Sigmoid colon (tissue), 6 donors: ENCODE measurements at regions not wholly inside any gene's neighbourhood (a gene's known extent, or its start where the extent isn't known, plus 50 kb on each side); places are given as distances from the start of the nearest gene placed in this dataset.

Experiments used
- DNase-seq: peaks from one replicate; pipeline ENCODE4 v3.0.0-alpha.2; 2019
- H3K27ac ChIP-seq, 4 donors: fragments of 200-600 bp; sonication (generic); one replicate each; pipeline ENCODE4 v1.5.1; 2016 to 2019; ENCODE audit warnings: mild to moderate bottlenecking in 1 of 4
- H3K27me3 ChIP-seq, 3 donors: fragments of 200-600 bp; sonication (generic); one replicate each; pipeline ENCODE4 v1.5.1; 2019; ENCODE audit warnings: mild to moderate bottlenecking in 1 of 3
- H3K36me3 ChIP-seq, 4 donors: fragments of 200-600 bp; sonication (generic); one replicate each; pipeline ENCODE4 v1.5.1; 2016 to 2019
- H3K4me1 ChIP-seq, 4 donors: fragments of 200-600 bp; sonication (generic); one replicate each; pipeline ENCODE4 v1.5.1; 2017 to 2019
- H3K4me3 ChIP-seq, 4 donors: fragments of 200-600 bp; sonication (generic); one replicate each; pipeline ENCODE4 v1.5.1; 2017 to 2019; ENCODE audit warnings: mild to moderate bottlenecking in 2 of 4, moderate library complexity in 1 of 4
- H3K9me3 ChIP-seq, 4 donors: fragments of 200-600 bp in 3 of 4; sonication (generic) in 3 of 4; one replicate each; pipeline versions ENCODE4 v1.5.1 to v1.6.1; 2013 to 2019
- CTCF ChIP-seq, 4 experiments: fragments of 450-650 bp in 3 of 4; fragments of 200-600 bp in 1 of 4; IDR thresholded peaks; one replicate each; pipeline ENCODE4 v1.5.1; 2016 to 2019; ENCODE audit warnings: antibody characterized with exemption in 4 of 4, mild to moderate bottlenecking in 3 of 4, moderate library complexity in 2 of 4
- EP300 ChIP-seq, 4 donors: sonication (generic); formaldehyde crosslinking; IDR thresholded peaks; one replicate each; pipeline ENCODE4 v1.6.1; 2017; ENCODE audit warnings: antibody characterized with exemption in 4 of 4
- POLR2A ChIP-seq, 2 donors: fragments of 450-650 bp; IDR thresholded peaks; one replicate each; pipeline ENCODE4 v1.6.1; 2016; ENCODE audit warnings: antibody characterized with exemption in 2 of 2, mild to moderate bottlenecking in 2 of 2, moderate library complexity in 2 of 2
- POLR2AphosphoS5 ChIP-seq, 4 donors: sonication (generic); formaldehyde crosslinking; IDR thresholded peaks; one replicate each; pipeline ENCODE4 v1.6.1; 2017; ENCODE audit warnings: antibody characterized with exemption in 4 of 4
- WGBS, 2 donors: extraction: QIAGEN DNeasy Blood & Tissue Kit; methylation state at CpG; one replicate each; pipeline ENCODE4 v1.1.7; 2013; 5-methylcytosine and 5-hydroxymethylcytosine counted together
- intact Hi-C: fragments of 100-400 bp; cut with DNase I; formaldehyde crosslinking; loops from one replicate; pipeline ENCODE4 v1.15.1; 2023
- donor health status: healthy with polysubstance abuse.
- donor health status: healthy.

- H3K4me1 ChIP-seq, result peaks cover 0 to 25% (median 12%) of the 10 kb centered on the region in 4 donors
- no peak for DNase-seq
- no peak overlapping the region for H3K27ac ChIP-seq
- no peak overlapping the region for H3K4me3 ChIP-seq
- H3K9me3 ChIP-seq, result no peaks in the 10 kb centered on the region
- intact Hi-C loops, result no loop called here
- H3K36me3 ChIP-seq, result no peaks in the 10 kb centered on the region
- H3K27me3 ChIP-seq, result no peaks in the 10 kb centered on the region
- TF ChIP-seq CTCF (IDR thresholded peaks at IDR 0.05) (no peak), POLR2A (IDR thresholded peaks at IDR 0.05) (no peak), POLR2AphosphoS5 (IDR thresholded peaks at IDR 0.05) (no peak), EP300 (IDR thresholded peaks at IDR 0.05) (no peak)
Measured at GRCh38 chr4:31081366-31081765, 361.2 kb downstream of the PCDH7 start.

- no peak for TF ChIP-seq POLR2A (IDR thresholded peaks at IDR 0.05)
- TF ChIP-seq EP300 (IDR thresholded peaks at IDR 0.05), result no peak
- TF ChIP-seq POLR2AphosphoS5 (IDR thresholded peaks at IDR 0.05), result no peak
- no peak for TF ChIP-seq CTCF (IDR thresholded peaks at IDR 0.05)
- no peak overlapping the region for H3K4me3 ChIP-seq
- no peaks in the 10 kb centered on the region for H3K27me3 ChIP-seq
- 67 to 70% methylated on average over 3 of the region's 3 CpGs for WGBS, 2 donors
- DNase-seq, result no peak
- no peaks in the 10 kb centered on the region for H3K36me3 ChIP-seq
- no peak overlapping the region for H3K27ac ChIP-seq
- peaks cover 0 to 35% (median 21%) of the 10 kb centered on the region in 4 donors for H3K4me1 ChIP-seq
- H3K9me3 ChIP-seq, result no peaks in the 10 kb centered on the region
- intact Hi-C loops, result no loop called here
Measured at GRCh38 chr4:31083456-31083855, 363.3 kb downstream of the PCDH7 start.

- Histone ChIP-seq H3K4me3 (no peak overlapping the region), H3K27ac (peak overlapping the region in 1 of 4 donors; percentile 41), H3K9me3 (no peaks in the 10 kb centered on the region), H3K27me3 (no peaks in the 10 kb centered on the region), H3K4me1 (peaks cover 0 to 50% (median 27%) of the 10 kb centered on the region in 4 donors), H3K36me3 (no peaks in the 10 kb centered on the region)
- no peak for TF ChIP-seq CTCF (IDR thresholded peaks at IDR 0.05)
- no peak for TF ChIP-seq POLR2AphosphoS5 (IDR thresholded peaks at IDR 0.05)
- no peak for TF ChIP-seq POLR2A (IDR thresholded peaks at IDR 0.05)
- no peak for TF ChIP-seq EP300 (IDR thresholded peaks at IDR 0.05)
- no peak for DNase-seq
- intact Hi-C loops, result no loop called here
- WGBS, 2 donors, result 75 to 88% methylated on average over 9 of the region's 9 CpGs
Measured at GRCh38 chr4:31084806-31085416, 364.7 kb downstream of the PCDH7 start.

GRCh38 chr4:31085689-31086088 is 365.5 kb downstream of the PCDH7 start:
- TF ChIP-seq POLR2A (IDR thresholded peaks at IDR 0.05) (no peak), EP300 (IDR thresholded peaks at IDR 0.05) (no peak), POLR2AphosphoS5 (IDR thresholded peaks at IDR 0.05) (no peak)
- H3K4me3 ChIP-seq, result no peak overlapping the region
- no peaks in the 10 kb centered on the region for H3K27me3 ChIP-seq
- peak overlapping the region in 1 of 4 donors; percentile 41 for H3K27ac ChIP-seq
- intact Hi-C loops, result no loop called here
- H3K4me1 ChIP-seq, result peaks cover 0 to 52% (median 26%) of the 10 kb centered on the region in 4 donors
- DNase-seq, result no peak
- no peaks in the 10 kb centered on the region for H3K36me3 ChIP-seq
- H3K9me3 ChIP-seq, result no peaks in the 10 kb centered on the region

- no peaks in the 10 kb centered on the region for H3K36me3 ChIP-seq
- WGBS, 2 donors, result 70 to 82% methylated on average over 3 of the region's 3 CpGs
- H3K27ac ChIP-seq, result no peak overlapping the region
- DNase-seq, result no peak
- H3K4me3 ChIP-seq, result no peak overlapping the region
- no peaks in the 10 kb centered on the region for H3K27me3 ChIP-seq
- TF ChIP-seq CTCF (IDR thresholded peaks at IDR 0.05) (no peak), EP300 (IDR thresholded peaks at IDR 0.05) (no peak), POLR2AphosphoS5 (IDR thresholded peaks at IDR 0.05) (no peak), POLR2A (IDR thresholded peaks at IDR 0.05) (no peak)
- peaks cover 0 to 52% (median 23%) of the 10 kb centered on the region in 4 donors for H3K4me1 ChIP-seq
- intact Hi-C loops, result no loop called here
- H3K9me3 ChIP-seq, result no peaks in the 10 kb centered on the region
Measured at GRCh38 chr4:31086756-31087330, 366.7 kb downstream of the PCDH7 start.
